GM18909 (cell line): ENCODE measurements at regions not wholly inside any gene's neighbourhood (a gene's known extent, or its start where the extent isn't known, plus 50 kb on each side); places are given as distances from the start of the nearest gene placed in this dataset.

ENCODE experiments used
- ATAC-seq: cut with Tn5 transposase; IDR thresholded peaks from one replicate; pipeline ENCODE4 v1.9.1; 2021; ENCODE audit warnings: mild to moderate bottlenecking; ENCODE audit not compliant: unreplicated experiment, poor library complexity

DNA sequence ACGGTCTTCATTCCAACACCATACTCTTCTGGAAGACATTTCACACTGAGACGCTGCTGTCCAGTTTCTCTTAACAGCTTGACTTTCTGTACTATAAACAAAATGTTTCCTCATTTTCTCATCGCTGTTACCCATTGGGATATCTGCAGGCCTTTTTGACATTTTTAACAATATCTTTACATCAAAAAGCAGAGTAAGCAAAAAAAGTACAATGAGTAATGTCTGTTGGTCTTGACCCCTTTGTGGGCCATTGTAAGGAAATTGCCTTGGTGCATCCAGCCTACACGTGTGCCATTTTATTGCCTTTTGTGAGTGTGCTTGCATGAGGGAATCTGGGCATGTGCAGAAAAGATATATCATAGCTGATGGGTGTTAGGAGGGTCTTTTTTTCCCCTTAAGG is 129.1 kb upstream of the MANEA start:
- no peak for ATAC-seq

DNA sequence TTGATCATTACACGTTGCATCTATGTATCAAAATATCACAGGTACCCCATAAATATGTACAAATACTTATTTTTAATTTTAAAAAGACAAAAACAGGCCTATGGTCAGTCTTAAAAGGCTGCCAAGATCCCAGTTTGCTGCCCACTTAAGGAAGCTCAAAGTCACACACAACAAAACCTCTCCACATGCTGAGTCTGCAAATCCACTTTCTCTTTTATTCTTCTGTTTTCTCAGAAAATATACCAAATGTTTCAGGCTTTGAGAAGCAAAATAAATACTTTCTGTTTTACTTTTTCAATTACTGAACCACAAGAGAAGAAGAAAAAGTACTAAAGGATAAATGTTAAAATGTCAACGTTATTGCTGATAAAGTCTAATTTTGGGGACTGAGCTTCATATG is 107.8 kb upstream of the MANEA start:
- ATAC-seq, result no peak

DNA sequence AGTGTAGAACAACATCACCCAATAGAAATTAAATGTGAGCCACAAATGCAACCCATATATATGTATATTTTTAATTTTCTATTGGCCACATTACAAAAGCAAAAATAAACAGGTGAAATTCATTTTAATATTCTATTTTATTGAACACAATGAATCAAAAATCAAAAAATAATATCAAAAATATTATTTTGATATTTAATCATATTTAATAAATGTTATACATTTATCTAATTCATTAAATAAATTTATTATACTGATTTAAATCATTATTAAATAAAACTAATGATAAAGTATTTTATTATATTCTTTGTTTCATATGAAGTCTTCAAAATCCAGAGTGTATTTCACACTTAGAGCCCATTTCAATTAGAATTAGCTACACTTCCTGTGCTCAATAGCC is 98.4 kb upstream of the MANEA start:
- no peak for ATAC-seq

DNA sequence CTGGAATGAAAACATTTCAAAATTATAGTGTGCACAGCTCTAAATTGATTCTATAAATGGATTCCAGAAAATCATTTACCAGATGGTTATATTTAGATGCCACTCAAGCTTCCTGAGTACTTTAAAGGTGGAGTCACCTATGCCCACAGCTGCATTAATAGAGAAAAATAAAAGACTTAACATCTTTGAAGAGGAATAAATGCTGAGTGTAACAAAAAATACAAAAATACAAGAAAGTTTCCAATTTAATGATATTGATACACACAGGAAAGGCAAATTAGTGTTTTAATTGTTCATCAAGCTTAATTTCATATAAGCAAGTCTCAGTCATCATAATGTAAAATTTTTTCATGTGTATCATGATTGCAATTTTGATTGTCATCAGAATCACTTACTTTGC is 89.5 kb upstream of the MANEA start:
- no peak for ATAC-seq

DNA sequence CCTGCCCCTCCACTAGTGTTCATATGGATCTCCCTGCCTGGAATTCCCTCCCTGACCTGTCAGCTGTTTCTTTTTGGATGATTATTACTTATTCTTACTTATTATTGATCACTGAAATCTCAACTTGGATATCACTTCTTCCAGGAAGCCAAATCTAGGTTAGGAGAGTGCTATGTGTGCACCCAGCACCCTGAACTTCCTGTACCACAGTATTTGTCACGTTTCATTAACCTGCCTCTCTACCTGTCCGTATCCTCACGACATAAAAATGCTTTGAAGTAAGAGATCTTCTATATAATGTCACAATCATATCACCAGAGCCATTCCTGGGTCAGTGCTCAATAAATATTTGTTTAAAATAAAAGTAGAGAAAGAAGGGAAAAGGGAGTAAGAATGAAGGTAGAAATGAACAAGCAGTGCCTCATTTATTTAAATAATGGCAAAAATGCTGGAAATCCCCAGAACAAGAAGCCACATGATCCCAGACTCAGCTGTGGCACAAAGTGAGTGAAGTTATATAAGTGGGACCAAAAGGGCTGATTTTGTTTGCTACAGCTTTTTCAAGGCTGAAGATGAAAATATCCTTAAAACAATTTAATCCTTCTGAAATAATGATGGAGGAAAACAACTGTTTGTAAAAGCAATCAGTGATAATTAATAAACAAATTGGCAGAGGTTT is 88.0 kb upstream of the MANEA start:
- no peak for ATAC-seq

DNA sequence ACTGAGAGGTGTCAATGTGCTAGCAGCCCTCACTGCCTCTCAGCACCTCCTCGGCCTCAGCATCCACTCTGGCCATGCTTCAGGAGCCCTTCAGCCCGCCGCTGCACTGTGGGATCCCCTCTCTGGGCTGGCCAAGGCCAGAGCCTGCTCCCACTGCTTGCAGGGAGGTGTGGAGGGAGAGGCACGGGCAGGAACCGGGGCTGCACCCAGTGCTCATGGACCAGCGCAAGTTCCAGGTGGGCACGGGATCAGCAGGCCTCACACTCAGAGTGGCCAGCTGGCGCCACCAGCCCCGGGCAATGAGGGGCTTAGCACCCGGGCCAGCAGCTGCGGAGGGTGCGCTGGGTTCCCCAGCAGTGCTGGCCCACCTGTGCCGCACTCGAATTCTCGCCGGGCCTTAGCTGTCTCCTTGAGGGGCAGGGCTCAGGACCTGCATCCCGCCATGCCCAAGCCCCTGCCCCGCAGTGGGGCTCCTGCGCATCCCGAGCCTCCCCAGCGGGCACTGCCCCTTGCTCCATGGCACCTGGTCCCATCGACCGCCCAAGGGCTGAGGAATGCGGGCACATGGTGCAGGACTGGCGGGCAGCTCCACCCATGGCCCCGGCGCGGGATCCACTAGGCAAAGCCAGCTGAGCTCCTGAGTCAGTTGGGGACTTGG is 80.4 kb upstream of the MANEA start:
- ATAC-seq, result no peak

DNA sequence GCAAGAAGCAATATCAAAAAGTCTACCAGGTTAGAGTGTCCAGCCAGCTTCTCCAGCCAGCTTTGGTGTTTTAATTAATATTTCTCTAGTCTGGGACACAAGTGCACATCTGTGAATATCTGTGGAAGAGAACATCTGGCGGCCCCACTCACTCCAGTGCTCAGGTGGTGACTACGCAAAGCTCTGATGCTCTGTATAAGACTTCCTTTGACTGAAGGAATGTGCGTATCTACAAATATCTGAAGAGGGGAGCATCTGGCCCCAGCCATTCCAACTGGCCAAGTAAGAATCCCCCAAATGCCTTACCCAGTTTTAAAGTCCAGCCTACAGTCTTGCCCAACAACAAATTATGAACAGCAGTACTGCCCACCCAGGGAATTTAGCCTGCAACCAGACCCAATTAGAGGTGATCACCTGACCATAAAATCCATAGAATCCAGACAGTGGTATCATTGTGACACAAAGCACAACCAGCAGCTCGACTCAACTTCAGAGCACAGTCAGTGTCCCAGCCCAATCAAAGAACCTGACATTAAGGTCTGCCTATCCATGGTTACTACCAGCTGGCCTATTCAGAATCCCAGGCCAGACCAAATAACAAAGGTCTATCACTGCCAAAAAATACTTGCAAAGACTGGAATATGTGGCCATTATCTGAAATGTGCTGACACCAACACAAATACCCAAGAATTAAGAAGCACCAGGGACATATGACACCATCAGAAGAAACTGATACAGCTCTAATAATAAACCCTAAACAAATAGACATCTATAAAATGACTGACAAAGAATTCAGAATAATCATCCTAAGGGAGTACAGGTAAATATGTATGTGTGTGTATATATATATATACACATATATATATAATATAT is 76.1 kb upstream of the MANEA start:
- no peak for ATAC-seq

DNA sequence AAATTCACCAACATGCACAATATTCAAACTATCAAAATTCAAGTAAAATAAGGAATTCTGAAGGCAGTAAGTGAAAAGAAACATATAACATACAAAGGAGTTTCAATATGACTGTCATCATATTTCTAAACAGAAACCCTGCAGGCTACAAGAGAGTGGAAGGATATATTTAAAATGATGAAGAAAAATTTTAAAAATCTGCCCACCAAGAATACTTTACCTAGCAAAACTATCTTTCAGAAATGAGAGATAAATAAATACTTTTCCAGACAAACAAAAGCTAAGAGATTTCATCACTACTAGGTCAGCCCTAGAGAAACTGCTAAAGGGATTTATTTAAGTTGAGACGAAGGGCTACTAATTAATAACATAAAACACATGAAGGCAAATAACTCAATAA is 73.8 kb upstream of the MANEA start:
- no peak for ATAC-seq

DNA sequence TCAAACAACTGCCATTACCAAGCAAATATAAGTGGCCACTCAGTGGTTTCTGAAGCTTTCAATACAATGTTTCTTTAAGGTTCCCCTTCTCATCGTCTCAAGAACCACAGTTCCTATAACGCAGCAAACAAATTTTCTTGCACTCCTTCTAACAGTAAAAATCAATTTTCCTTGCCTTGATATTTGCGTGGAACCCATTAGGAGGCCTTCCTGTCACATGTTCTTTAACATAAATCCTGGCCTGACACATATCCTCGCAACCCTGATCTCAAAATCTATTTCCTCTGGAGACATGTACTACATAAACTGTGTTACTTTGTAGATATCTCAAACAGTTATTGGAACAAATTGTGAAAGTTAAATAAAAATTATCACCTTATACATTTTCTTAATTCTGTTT is 65.9 kb upstream of the MANEA start:
- no peak for ATAC-seq

DNA sequence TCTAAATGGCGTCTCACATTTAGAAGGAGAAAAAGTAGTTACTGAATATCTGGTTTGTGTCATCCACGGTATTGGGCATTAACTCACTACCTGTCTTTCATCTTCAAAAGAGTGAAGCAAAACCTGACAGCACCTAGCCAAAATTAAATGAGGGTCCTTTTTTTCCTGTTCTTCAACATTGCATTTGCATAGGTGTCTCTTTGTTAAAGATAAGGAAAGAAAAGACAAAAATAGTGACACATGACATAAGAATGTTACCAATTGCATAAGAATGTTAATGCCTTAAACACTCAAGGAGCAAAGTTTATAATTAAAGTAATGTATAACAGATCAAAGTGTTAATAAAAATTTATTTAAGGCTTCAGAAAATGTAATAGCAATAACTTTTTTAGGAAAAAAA is 61.4 kb upstream of the MANEA start:
- no peak for ATAC-seq

DNA sequence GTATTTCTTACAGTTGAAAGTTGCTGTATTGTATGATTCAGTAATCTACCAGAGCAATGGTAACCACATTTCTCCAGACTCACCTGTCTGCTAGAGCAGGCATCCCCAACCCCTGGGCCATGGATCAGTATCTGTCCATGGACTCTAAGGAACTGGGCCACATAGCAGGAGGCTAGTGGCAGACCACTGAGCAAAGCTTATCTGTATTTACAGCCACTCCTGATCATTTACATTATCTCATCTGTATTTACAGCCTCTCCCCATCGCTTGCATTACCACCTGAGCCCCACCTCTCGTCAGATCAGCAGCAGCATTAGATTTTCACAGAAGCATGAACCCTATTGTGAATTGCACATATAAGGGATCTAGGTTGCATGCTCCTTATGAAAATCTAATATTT is 60.3 kb upstream of the MANEA start:
- ATAC-seq, result no peak

DNA sequence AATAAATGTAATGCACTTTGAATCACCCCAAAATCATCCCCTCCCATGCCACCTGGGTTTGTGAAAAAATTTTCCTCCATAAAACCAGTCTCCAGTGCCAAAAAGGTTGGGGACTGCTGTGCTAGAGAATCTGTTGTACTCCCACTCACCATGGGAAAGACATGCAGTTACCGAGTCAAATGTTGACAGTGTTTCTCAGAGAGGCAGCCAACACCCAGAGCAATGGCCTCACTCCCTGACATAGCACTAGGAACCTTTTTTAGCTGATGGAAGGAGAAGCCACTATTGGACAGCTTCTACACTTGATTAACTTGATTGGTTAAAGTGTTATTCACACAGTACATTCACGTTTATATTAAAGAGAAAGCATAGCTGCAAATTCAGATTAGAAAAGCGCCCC is 59.8 kb upstream of the MANEA start:
- ATAC-seq, result no peak

DNA sequence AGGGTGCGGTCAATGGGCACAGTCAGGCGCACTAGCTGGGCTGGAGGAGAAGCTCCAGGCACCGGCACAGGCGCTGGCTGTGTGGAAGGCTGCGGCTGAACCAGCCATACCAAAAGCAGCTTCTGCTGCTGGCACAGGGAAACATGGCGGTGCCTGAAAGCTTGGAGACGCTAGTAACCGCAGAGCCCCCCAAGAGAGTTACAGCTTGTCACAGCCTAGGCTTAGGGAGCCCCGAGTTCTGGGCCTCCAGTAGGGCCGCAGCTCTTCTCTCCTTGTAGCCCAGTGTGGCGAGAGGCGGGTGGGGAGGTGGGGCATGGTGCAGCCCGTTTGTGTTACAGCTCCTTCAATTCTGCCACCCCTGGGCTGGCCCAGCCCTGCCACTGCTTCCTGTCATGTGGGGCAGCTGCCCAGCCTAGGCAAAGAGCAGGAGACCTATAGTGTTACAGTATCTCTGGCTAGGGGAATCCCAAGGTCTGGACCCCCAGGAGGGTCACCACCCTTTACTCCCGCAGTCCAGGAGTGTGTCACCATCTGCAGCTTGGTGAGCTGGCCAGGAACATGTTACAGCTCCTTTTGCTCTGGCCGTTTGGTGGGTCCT is 58.6 kb upstream of the MANEA start:
- ATAC-seq, result no peak

DNA sequence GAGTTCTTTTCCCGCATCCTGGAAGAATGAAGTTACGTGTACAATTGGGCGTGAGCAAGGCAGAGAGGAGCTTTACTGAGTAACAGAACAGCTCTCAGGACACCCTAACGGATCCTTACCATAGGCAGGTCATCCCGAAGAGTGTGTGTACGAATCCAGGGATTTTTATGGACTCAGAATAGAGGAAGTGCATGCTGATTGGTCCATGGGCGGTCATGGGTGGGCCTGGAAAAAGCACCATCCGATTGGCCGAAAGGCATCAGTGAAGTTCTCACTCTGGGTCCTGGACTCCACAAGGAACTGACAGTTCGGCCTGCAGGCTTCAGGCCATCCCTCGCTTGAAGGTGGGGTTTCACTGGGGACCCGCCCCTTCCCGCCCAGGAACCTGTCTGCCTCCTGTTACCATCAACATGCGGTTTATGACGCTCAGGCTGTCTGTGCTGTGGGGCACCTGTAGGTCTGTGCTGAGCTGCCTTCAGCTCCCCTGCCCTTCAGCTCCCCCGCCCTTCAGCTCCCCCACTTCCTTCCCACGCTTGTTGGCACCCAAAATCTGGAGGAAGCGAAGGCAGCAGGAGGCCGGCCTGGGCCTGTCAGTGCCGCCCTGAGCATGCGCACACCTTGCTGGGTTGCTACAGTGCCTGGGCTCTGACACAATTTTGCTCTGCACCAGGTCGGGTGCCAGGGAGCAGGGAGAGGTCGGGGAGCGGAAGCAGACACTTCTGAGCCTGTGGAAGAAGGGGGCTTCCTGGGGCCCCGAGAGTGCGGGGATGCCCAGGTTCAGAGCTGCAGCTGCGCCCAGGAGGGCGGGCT is 57.9 kb upstream of the MANEA start:
- no peak for ATAC-seq

DNA sequence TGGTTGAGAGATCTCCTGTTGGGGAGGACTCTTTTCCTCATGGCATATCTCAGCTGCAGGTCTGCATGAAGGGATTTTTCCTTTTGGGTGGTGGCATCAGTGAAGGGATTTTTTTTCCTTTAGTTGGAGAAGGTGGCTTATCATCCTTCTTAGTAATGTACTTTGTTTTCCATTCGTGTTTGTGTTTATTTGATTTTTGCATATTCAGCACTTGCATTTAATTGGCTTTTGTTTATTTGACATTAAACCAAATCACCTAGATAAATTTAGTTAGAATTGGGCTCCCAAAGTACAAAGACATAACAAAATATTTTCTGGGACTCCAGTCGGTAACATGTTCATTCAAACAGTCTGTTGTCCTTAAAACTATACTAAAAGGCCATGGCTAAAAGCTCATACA is 56.2 kb upstream of the MANEA start:
- no peak for ATAC-seq
